ENCODE measurements at regions not wholly inside any gene's neighbourhood (a gene's known extent, or its start where the extent isn't known, plus 50 kb on each side); places are given as distances from the start of the nearest gene placed in this dataset.
"Not testable (repeated sequence)": the region's sequence is repeated elsewhere in the genome, so short reads cannot be mapped to it uniquely, and the experiment has no call there.

DNA sequence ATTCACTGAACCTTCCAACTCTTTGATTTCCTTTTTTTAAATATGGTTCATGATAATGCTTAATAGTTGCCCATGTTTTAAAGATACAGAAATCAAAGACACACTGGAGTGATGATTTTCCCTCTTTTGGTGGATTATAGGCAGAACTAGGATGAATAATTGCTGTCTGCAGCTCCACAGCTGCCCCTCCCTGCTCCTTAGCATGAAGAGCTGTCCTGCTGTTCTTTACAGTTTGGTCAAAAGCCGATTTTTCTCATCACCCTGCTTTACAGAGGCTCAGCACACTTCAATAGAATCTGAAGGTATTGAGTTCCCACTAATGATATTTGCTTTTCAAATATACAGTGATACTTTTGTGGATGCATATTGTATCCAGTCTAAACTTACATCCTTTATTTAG is 202.6 kb downstream of the AASDHPPT start:
- DNase-seq = peak; percentile 34

DNA sequence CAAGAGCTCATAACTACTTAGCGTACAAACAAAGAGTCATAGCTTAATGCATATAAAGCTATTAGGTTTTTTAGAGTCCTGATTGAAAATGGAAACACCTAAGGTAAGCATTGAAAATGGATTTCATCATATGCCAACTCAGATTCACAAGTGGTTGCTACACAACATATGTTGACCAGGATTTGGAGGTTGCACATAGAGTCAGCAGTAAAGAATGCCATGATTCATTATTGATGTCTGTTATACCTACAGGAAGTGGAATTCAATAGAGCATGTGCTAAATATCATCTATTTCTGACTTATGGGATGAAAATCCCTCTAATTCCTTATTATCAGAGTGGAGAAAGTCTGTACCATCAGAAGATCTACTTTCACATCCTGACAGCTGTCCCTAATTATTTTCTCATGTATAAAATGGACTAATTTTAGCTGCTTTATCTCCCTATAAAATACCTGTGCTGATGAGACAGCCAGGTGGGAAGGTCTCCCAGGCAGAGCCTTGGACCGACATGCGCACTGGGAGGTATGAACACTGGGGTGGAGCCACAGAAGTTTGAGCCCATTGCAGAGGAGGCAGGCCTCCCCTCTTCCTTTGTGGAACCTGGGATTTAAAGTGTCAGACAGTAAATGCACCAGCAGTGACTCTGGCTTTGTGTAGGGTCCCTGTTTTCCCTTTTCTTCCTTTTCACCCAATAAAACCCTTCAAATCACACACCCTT is 204.2 kb downstream of the AASDHPPT start:
- DNase-seq = peak; percentile 95

DNA sequence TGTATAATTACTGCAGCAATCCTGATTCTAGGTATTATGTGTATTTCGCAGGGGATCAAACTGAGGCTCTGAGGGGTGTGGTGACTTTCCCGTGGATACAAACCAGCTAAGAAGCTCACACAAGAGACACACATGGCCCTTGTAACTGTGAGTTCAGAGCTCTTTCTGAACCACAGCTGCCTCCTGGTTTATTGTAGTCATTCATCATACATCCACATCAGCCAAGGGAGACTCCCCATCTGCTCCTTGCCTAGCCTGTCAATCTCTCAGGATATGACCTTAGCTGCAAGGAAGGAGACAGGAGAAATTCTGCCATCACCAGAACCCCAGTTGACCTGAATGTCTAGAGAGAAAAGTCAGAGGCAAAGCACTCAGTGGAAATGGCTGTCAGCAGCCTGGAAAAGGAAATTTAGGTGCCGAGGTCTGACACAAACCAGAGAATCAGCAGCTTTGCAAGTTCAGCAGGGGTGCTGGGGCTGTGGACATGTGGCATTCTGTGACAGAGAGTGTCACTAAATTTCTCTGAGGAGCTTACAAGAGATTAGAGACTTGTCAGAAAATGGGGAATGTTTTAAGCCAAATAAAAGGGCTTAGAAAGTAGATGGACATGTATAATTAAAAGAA is 209.5 kb downstream of the AASDHPPT start:
- no peak for DNase-seq

DNA sequence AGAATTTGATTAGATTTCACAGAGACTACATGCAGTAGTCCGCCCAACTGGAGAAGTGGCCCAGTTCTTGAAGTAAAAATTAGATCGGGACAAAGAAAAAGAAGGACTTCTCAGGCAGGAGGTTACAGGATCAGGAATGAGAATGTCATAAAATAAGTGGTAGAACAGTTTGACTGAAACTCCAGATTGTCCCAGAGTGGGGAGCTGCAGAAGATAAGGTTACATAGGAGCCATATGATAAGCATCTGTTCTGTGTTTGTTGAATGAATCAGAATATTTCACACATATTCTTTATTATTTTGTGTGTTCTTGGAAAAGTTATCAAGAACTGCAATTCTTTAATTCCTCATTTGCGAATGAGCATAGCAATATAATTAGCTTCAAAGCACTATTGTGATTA is 210.6 kb downstream of the AASDHPPT start:
- no peak for DNase-seq

DNA sequence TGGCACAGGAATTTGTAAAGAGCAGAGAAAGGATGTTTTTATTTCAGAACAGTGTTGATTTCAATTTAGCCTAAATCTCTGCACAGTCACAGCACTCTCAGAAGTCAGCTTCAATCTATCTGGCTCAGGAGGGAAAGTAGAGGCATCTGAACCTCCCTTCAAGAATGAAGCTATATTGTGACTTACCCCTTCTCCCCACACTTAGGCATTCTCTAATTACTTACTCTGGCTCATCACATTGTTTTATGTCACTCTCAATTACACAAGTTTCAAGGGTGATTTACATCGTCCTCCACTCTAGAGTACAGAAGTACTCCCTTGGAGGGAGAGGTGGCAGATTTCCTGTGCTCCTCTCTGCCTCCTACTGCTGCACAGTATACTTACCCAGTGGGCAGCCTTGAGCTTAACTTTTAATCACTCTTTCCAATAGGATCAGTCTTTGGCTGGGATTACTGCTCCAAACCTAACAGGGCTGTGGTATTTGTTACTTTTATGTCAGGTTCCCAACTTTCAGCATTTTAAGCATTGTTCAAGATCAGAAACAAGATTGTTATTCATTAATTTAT is 211.4 kb downstream of the AASDHPPT start:
- DNase-seq = no peak

DNA sequence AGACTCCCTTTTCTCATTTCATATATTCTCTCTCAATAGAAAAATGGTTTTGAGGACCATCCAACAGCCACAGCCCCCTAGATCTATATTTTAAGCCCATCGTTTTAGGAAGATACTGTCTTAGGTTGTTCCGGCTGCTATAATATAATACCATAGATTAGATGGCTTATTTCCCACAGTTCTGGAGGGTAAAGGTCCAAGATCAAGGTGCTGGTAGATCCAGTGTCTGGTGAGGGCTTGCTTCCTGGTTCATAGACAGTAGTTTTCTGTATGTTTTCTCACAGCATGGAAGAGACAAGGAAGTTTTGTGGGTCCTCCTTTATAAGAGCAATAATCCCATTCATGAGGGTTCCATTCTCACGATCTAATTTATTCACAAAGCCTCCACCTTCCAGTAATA is 215.1 kb downstream of the AASDHPPT start:
- DNase-seq = no peak

DNA sequence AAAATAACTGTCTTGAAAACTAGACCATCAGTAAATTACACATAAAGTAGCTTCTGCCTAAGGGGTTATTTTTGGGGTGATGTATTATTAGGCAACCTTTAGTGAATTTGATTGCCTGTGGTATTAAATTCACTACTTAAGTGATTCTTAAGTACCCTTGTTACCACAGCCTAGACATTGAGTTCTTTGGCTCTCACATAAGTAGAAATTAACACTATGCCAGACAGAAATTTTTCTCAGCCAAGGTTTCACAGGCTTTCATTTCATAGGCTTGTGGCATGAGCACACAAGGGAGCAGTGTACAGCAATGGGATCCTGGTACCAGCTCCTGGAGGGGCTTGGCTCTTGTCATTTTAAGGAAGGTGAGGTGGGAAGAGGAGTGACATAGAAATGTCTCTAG is 218.5 kb downstream of the AASDHPPT start:
- DNase-seq = no peak

DNA sequence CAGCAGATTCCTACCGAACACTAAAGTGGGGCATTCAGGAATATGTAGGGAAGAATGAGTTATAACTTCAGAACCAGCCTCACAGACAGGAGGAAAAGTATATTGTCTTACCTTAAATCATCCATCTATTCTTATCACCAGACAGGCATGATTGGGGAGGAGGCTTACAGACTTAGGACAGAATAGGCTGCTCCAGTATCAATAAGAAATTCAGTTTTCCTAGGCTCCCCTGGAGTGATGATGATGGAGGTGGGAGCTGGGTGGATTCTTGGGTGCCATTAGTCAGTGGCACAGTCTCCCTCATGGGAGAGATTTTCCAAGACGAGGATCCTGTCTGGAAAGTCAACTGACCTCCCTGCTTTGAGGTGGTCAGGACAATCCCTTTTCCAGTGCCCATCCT is 225.0 kb downstream of the AASDHPPT start:
- no peak for DNase-seq

DNA sequence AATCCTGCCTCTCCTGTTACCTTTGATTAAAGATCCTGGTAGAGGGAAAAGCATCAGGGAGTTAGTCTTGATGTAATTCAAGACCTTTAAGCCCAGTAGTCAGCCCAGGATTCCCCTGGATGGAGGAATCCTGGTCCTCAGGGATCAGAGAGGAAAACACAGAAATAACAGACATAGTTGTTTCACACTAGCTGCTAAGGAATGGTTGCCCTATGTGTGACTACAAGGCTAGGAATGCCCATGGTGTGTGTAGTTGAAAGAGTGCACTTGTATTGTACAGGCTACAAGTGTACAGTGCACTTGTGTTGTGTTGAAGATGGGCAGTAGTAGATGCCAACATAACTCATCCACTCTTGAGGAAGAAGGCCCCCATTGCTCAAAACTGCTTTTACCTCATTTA is 226.8 kb downstream of the AASDHPPT start:
- DNase-seq = peak; percentile 82

DNA sequence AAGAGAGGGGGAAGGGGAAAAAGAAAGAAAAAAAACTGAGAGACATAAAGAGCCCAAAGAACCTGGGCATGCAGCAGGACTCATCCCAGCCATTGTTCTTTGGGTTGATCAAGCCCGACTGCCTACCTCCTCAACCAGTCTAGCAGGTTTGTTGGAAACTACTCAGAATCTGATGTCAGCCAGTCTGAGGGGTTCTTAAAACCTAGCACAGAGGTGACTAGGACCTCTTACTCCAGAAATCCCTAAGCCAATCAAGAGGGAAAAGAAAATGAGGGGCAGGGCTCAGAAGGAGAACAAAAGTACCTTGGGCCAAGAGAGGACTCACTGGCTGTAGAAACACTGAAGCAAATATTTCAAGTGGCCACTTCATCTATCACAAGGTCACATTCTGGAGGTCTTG is 228.0 kb downstream of the AASDHPPT start:
- no peak for DNase-seq

DNA sequence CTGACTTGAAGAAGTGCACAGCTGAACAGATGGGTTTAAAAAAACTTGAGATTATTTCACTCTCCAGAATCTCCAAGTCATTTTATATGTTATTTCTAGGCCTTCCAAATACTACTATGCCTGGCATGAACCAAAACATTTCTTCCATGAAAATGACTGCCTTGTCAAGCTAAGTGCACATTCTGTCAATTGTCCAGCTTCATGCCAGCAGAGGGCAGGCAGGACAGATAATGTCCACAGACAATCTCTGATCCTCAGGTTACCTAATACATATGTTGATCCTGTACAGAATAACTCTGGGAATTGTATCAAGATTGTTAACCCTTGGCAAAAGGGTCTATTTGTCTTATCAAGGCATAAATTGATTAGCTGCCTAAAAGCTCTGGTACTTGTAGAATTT is 229.5 kb downstream of the AASDHPPT start:
- no peak for DNase-seq

DNA sequence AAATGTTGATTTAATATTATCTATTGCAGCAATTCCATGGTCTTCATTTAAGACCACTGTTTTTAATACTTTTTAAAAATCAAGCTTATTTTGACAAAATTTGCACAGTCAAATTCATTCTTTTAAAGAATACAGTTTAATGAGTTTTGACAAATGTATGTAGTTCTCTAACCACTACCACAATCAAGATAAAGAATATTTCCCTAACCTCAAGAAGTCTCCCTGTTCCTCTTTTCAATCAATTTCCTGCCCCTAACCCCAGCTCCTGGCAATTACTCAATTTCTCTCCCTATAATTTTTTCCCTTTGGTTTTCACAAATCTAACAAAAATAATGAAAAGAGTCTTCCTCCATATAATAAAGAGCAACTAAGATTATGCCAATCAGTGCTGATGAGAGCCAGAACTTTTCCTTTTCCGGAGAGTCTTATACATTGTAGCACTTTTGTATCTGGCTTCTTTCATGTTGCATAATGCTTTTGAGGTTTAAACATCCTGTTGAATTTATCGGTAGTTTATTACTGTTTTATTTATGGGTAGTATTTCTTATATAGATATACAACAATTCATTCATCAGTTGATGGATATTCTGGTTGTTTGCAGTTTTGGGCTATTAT is 231.7 kb downstream of the AASDHPPT start:
- no peak for DNase-seq

DNA sequence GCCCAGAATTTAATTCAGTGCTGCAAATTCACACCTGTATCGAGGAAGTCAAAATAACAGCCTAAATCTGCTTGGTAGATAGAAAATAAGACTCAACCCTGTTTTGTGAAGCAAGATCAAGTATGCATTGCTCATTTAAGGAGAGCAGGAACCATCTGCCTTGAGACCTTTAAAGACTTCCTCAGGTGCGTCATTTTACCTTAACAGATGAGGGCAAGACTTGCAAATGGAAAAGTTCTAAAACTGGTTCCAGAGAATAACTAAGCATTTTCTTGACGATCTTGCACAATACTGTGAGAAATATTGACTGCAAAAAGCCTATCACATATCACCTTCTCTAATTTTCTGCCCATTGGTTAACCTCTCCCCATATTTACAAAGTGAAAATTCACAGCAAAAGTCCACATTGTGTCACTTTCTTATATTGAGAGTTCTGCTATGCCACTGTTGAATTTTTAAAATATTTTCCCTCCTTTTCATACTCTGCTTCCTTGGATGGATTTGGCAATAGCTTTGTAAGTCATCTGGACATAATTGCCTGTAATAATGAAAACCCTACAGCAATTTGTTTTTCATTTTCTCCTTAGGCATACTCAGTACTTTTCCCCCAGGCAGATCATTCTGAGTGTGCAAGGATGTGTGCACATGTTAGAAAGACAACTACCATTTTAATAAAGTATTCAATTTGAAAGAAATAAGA is 234.2 kb downstream of the AASDHPPT start:
- peak; percentile 66 for DNase-seq

DNA sequence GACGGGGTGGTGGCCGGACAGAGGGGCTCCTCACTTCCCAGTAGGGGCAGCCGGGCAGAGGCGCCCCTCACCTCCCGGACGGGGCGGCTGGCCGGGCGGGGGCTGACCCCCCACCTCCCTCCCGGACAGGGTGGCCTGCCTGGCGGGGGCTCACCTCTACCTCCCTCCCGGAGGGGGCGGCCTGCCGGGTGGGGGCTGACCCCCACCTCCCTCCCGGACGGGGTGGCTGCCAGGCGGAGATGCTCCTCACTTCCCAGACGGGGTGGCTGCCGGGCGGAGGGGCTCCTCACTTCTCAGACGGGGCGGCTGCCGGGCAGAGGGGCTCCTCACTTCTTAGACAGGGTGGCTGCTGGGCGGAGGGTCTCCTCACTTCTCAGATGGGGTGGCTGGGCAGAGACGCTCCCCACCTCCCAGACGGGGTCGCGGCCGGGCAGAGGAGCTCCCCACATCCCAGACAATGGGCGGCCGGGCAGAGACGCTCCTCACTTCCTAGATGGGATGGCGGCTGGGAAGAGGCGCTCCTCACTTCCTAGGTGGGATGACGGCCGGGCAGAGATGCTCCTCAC is 239.8 kb downstream of the AASDHPPT start:
- DNase-seq = not testable (repeated sequence)

DNA sequence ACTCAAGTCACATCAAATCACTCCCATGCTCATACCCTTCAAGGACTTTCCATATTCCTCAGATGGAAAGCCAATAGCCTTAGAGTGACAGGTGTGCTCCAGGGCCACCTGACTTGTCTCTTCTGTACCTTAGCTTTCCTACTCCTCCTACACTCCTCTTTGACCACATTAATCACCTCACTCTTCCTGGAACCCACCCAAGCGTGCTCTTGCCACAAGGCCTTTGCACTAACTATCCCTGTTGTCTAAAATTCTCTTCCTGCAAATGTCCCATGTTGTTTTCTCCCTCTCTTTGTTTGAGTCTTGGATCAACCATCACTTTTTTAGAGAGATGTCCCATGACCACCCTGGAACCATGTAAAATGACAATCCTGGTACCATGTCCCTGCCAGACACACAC is 244.1 kb downstream of the AASDHPPT start:
- DNase-seq = no peak

DNA sequence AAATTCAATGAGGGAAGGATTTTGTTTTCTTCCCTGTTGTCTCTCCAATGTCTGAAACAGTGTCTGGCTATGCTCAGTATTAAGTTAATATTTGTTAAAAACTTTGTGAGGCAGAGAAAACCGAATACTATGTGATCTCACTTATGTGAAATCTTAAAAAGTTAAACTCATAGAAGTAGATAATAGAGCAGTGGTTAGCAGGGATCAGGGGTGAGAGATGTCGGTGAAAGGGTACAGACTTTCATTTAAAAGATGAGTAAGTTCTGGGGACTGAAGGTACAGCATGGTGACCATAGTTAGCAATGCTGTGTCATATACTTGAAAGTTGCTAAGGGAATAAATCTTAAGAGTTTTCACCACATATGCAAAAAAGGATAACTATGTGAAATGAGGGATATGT is 244.6 kb downstream of the AASDHPPT start:
- peak; percentile 17 for DNase-seq

DNA sequence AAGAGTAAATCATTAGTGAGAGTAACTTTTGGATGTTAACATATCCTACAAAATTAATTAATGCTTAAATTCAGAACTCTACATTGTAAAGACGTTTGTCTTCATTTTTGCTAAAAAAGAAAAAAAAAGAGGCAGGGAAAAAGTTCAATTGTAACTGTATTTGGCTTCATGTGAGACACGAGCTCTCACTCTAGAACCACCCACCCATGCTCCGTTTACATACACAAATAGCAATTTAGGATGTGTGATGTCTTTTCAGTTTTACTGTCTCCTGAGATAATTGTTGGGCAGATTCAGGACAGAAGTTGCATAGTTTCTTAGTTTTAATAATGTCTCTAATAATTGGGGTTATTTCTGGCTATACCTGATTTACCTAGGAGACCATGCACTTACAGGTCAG is 248.6 kb downstream of the AASDHPPT start:
- no peak for DNase-seq

DNA sequence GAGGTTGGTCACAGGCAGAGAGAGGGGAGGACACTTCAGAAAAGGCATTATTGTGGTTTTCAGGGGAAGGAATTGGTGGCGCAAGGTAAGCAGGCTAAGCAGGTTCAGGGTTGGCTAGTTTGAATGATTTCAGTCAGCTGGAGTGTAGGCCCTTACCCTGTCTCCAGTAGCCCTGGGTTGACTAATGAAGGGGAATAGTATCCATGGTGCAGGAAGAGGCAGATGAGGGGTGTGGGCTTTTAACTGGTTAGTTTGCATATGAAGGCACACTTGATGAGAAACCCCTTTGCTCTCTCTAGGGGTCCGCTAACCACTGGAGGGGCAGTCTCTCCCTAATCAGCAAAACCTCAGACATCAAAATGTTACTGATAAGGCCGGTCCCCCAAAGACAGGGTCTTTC is 249.7 kb downstream of the AASDHPPT start:
- no peak for DNase-seq

DNA sequence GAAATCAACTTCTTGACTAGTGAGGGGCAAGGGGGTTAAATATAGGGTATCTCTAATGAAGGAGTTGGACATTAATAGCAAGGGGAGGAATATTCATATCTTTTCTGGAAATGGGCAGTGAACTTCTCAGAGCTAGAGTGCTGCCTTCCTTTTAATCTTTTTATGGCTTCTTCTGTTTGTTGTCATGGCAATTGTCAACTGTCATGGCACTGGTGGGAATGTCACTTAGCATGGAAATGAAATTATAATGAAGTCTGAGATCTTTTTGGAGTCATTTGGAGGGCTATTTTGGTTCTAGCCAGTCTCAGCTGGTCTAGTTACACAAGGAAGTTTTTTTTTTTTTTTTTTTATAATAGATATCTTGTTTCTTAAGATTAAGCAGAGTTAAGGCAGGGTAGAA is 250.2 kb downstream of the AASDHPPT start:
- no peak for DNase-seq

DNA sequence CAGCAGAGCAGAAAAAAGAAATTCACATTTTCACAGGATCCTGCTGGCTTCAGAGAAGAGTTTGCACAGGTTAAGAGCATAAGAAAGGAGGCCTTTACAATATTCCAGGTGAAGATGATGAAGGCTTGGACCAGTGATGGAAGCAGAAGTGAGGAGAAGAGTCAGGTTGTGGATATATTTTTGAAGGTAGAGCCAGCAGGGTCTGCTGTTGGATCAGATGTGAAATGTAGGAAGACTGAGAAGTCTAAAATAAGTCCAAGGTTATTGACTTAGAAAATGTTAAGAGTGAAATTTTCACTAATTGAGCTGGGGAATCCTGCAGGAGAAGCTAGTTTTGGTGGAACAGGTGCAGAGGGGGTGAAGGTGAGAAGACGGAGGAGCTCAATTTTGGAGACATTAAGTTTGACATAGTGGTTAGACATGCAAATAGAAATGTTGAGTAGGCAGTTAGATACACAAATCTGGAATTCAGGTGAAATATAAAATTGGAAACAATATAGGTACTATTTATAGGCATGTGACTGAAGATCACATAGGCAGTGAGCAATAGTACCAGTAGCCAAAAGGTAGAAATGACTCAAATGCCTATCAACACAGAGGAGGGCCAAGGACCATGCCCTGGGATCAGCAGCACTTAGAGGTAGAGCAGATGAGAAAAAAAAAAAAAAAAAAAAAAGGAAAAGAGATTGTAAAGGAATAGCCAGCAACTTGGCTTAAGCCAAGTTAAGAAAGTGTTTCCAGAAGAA is 252.0 kb downstream of the AASDHPPT start:
- DNase-seq = no peak

DNA sequence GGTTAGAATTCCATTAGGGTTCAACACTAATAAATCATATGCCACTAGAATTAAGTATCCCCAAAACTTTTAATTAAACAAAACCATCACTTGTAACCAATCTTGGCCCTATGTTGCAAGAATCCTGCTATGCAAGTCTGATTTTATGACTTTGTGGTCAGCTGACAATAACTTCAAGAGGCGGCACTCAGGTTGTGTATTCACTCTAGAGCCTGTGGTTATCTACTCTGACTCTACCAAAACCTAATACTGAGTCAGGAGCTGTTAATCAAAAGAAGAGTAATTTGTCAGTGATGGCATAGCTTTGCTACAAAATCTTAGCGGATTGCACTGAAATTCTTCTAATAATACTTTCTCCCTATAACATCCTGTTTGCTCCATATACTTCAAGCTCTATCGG is 253.7 kb downstream of the AASDHPPT start:
- peak; percentile 63 for DNase-seq

DNA sequence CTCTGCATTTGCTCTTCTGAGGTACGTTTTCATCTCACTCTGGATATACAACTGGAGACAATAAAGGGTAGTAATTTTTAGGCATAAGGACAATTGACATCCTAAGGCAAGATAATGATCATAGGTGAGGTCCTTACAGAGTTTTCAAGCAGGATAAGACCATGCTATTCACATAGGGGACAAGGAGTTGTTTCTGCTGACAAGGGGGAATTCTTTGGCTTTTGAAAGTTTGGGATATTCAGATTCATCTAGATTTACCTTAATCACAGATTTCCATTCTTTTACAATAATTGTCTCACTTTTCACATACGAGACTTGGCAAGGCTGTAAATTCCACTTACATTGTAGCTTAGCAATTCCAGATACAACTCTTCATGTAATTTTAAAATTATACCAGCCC is 256.2 kb downstream of the AASDHPPT start:
- no peak for DNase-seq
